Activated CD4-positive, alpha-beta T cell treated with anti-CD3 and anti-CD28 coated beads for 48 hours (primary cell): ENCODE measurements at regions not wholly inside any gene's neighbourhood (a gene's known extent, or its start where the extent isn't known, plus 50 kb on each side); places are given as distances from the start of the nearest gene placed in this dataset.
"Not testable (repeated sequence)": the region's sequence is repeated elsewhere in the genome, so short reads cannot be mapped to it uniquely, and the experiment has no call there.

Source experiments
- DNase-seq: peaks from one replicate; pipeline ENCODE4 v3.0.0-alpha.2; 2020

GRCh38 chr11:82191695-82192094, 542.0 kb downstream of the FAM181B start:
- DNase-seq, result no peak

GRCh38 chr11:82185925-82186324, 547.7 kb downstream of the FAM181B start:
- no peak for DNase-seq

- no peak for DNase-seq
These were observed 548.7 kb downstream of the FAM181B start for GRCh38 chr11:82184966-82185365.

- no peak for DNase-seq
These were observed 550.3 kb downstream of the FAM181B start for GRCh38 chr11:82183346-82183745.

GRCh38 chr11:82182697-82183096, 551.0 kb downstream of the FAM181B start:
- DNase-seq, result not testable (repeated sequence)

GRCh38 chr11:82181796-82182195, 551.9 kb downstream of the FAM181B start:
- not testable (repeated sequence) for DNase-seq

GRCh38 chr11:82176945-82177344, 556.7 kb downstream of the FAM181B start:
- no peak for DNase-seq

GRCh38 chr11:82176365-82176764, 557.3 kb downstream of the FAM181B start:
- no peak for DNase-seq

- no peak for DNase-seq
These were observed 559.1 kb downstream of the FAM181B start for GRCh38 chr11:82174610-82175009.

- DNase-seq, result no peak
These were observed 586.9 kb downstream of the FAM181B start for GRCh38 chr11:82146789-82147188.

GRCh38 chr11:82118946-82119345, 614.7 kb downstream of the FAM181B start:
- DNase-seq, result no peak

GRCh38 chr11:82117362-82117761, 616.3 kb downstream of the FAM181B start:
- DNase-seq, result no peak

- DNase-seq, result no peak
These were observed 628.2 kb downstream of the FAM181B start for GRCh38 chr11:82105331-82105998.

GRCh38 chr11:82092904-82093303, 640.8 kb downstream of the FAM181B start:
- no peak for DNase-seq

- DNase-seq, result no peak
These were observed 644.2 kb downstream of the FAM181B start for GRCh38 chr11:82089426-82089825.

GRCh38 chr11:82085493-82085892, 648.2 kb downstream of the FAM181B start:
- DNase-seq, result no peak

GRCh38 chr11:82082976-82083375, 650.7 kb downstream of the FAM181B start:
- DNase-seq, result no peak

- no peak for DNase-seq
These were observed 653.5 kb downstream of the FAM181B start for GRCh38 chr11:82080160-82080559.

GRCh38 chr11:82076126-82076525, 657.5 kb downstream of the FAM181B start:
- DNase-seq, result no peak

GRCh38 chr11:82059505-82059904, 674.2 kb downstream of the FAM181B start:
- no peak for DNase-seq

- DNase-seq, result no peak
These were observed 677.2 kb downstream of the FAM181B start for GRCh38 chr11:82056450-82056849.

GRCh38 chr11:82049199-82049598, 684.5 kb downstream of the FAM181B start:
- DNase-seq, result no peak

- DNase-seq, result no peak
These were observed 686.5 kb downstream of the FAM181B start for GRCh38 chr11:82047200-82047599.

- DNase-seq, result no peak
These were observed 686.9 kb downstream of the FAM181B start for GRCh38 chr11:82046778-82047177.

- no peak for DNase-seq
These were observed 687.8 kb downstream of the FAM181B start for GRCh38 chr11:82045748-82046457.
